Suprapubic skin (tissue), 4 donors: ENCODE measurements at regions not wholly inside any gene's neighbourhood (a gene's known extent, or its start where the extent isn't known, plus 50 kb on each side); places are given as distances from the start of the nearest gene placed in this dataset.

Source experiments
- DNase-seq, 2 donors: peaks; one replicate each; pipeline ENCODE4 v3.0.0-alpha.2; 2019; ENCODE audit warnings: low spot score in 2 of 2
- H3K27ac ChIP-seq: fragments of 200-600 bp; sonication (generic); one replicate; pipeline ENCODE4 v1.5.1; 2019
- H3K27me3 ChIP-seq: fragments of 200-600 bp; sonication (generic); one replicate; pipeline ENCODE4 v1.5.1; 2019
- H3K36me3 ChIP-seq: fragments of 200-600 bp; sonication (generic); one replicate; pipeline ENCODE4 v1.5.1; 2019
- H3K4me1 ChIP-seq: fragments of 200-600 bp; sonication (generic); one replicate; pipeline ENCODE4 v1.5.1; 2019
- H3K4me3 ChIP-seq: fragments of 200-600 bp; sonication (generic); one replicate; pipeline ENCODE4 v1.5.1; 2019; ENCODE audit warnings: mild to moderate bottlenecking
- H3K9me3 ChIP-seq: fragments of 200-600 bp; sonication (generic); one replicate; pipeline ENCODE4 v1.5.1; 2019
- CTCF ChIP-seq, 2 donors: fragments of 200-600 bp in 1 of 2; fragments of 450-650 bp in 1 of 2; sonication (generic) in 1 of 2; IDR thresholded peaks; one replicate each; pipeline ENCODE4 v1.5.1; 2016 to 2019; ENCODE audit warnings: antibody characterized with exemption in 2 of 2, mild to moderate bottlenecking in 1 of 2, moderate library complexity in 1 of 2
- EP300 ChIP-seq: sonication (generic); formaldehyde crosslinking; IDR thresholded peaks from one replicate; pipeline ENCODE4 v1.6.1; 2017; ENCODE audit warnings: antibody characterized with exemption
- POLR2A ChIP-seq, 2 donors: fragments of 450-650 bp; IDR thresholded peaks; one replicate each; pipeline ENCODE4 v1.6.1; 2017; ENCODE audit warnings: antibody characterized with exemption in 2 of 2, mild to moderate bottlenecking in 2 of 2, moderate library complexity in 2 of 2
- POLR2AphosphoS5 ChIP-seq, 3 donors: sonication (generic); formaldehyde crosslinking; IDR thresholded peaks; one replicate each; pipeline ENCODE4 v1.6.1; 2017; ENCODE audit warnings: antibody characterized with exemption in 3 of 3
- WGBS: methylation state at CpG from one replicate; pipeline ENCODE4 v1.1.5; 2018; 5-methylcytosine and 5-hydroxymethylcytosine counted together

- Histone ChIP-seq H3K36me3 (no peaks in the 10 kb centered on the region), H3K4me1 (no peaks in the 10 kb centered on the region)
Observed at GRCh38 chr7:53542157-53542556, 506.7 kb downstream of the POM121L12 start.

More at GRCh38 chr7:53542157-53542556, 506.7 kb downstream of the POM121L12 start:
- 48% methylated on average over 5 of the region's 5 CpGs for WGBS
- no peak for DNase-seq
- TF ChIP-seq POLR2A (IDR thresholded peaks at IDR 0.05): no peak
- no peak for TF ChIP-seq POLR2AphosphoS5 (IDR thresholded peaks at IDR 0.05)
- TF ChIP-seq CTCF (IDR thresholded peaks at IDR 0.05): no peak
- no peak for TF ChIP-seq EP300
- H3K4me3 ChIP-seq: no peak overlapping the region
- H3K27ac ChIP-seq: no peak overlapping the region
- no peaks in the 10 kb centered on the region for H3K9me3 ChIP-seq
- no peaks in the 10 kb centered on the region for H3K27me3 ChIP-seq
